ENCODE measurements at regions not wholly inside any gene's neighbourhood (a gene's known extent, or its start where the extent isn't known, plus 50 kb on each side); places are given as distances from the start of the nearest gene placed in this dataset.
"Not testable (repeated sequence)": the region's sequence is repeated elsewhere in the genome, so short reads cannot be mapped to it uniquely, and the experiment has no call there.

- TF ChIP-seq EZH2 (IDR thresholded peaks at IDR 0.05; ENCODE audit: insufficient read depth, poor library complexity, severe bottlenecking); EZH2phosphoT487 (IDR thresholded peaks at IDR 0.05; ENCODE audit: insufficient read depth, low read depth): not testable (repeated sequence)
Measured at GRCh38 chr2:87254562-87254961, 232.9 kb upstream of the PLGLB1 start.
